HAP-1 (cell line): ENCODE measurements at regions not wholly inside any gene's neighbourhood (a gene's known extent, or its start where the extent isn't known, plus 50 kb on each side); places are given as distances from the start of the nearest gene placed in this dataset.

Source experiments
- DNase-seq, 2 experiments: peaks; one replicate each; pipeline ENCODE4 v3.0.0-alpha.2; 2016 to 2020; ENCODE audit warnings: low spot score in 2 of 2
- H3K27me3 ChIP-seq: fragments of 250-450 bp; sonication (Bioruptor Pico); 2 replicates; pipeline ENCODE4 v1.5.1; 2020; ENCODE audit warnings: low read depth, mild to moderate bottlenecking, moderate library complexity
- H3K36me3 ChIP-seq: fragments of 250-450 bp; sonication (Bioruptor Pico); replicated peaks from 2 replicates; pipeline ENCODE4 v1.5.1; 2020; ENCODE audit warnings: mild to moderate bottlenecking
- H3K4me1 ChIP-seq: fragments of 250-450 bp; sonication (Bioruptor Pico); 2 replicates; pipeline ENCODE4 v1.5.1; 2020; ENCODE audit warnings: mild to moderate bottlenecking
- H3K4me3 ChIP-seq: fragments of 250-450 bp; sonication (Bioruptor Pico); 2 replicates; pipeline ENCODE4 v1.5.1; 2020; ENCODE audit warnings: mild to moderate bottlenecking, moderate library complexity
- H3K9me3 ChIP-seq: fragments of 250-450 bp; sonication (Bioruptor Pico); 2 replicates; pipeline ENCODE4 v1.5.1; 2020; ENCODE audit warnings: mild to moderate bottlenecking, moderate library complexity
- in situ Hi-C: fragments of 300-500 bp; cut with MboI; formaldehyde crosslinking; loops from 3 replicates; pipeline ENCODE4 v1.14.3; 2020; ENCODE audit warnings: low sequenced_read_pairs, inconsistent platforms, mixed read lengths

- Histone ChIP-seq H3K4me3 (no peak overlapping the region), H3K9me3 (no peaks in the 10 kb centered on the region), H3K4me1 (no peaks in the 10 kb centered on the region), H3K27me3 (no peaks in the 10 kb centered on the region), H3K36me3 (no peaks in the 10 kb centered on the region)
- in situ Hi-C loops = no loop called here
- DNase-seq = no peak
Measured at GRCh38 chr4:156084373-156084772, 130.7 kb upstream of the CTSO start.

- in situ Hi-C loops = no loop called here
- Histone ChIP-seq H3K9me3 (no peaks in the 10 kb centered on the region; the same call in 1 of the 2 replicates), H3K36me3 (no peaks in the 10 kb centered on the region), H3K4me3 (no peak overlapping the region), H3K27me3 (no peaks in the 10 kb centered on the region), H3K4me1 (no peaks in the 10 kb centered on the region)
- no peak for DNase-seq
Measured at GRCh38 chr4:156073976-156074375, 120.3 kb upstream of the CTSO start.

GRCh38 chr4:156060661-156061060, 107.0 kb upstream of the CTSO start:
- H3K4me1 ChIP-seq = peaks cover 9% of the 10 kb centered on the region
- H3K9me3 ChIP-seq = no peaks in the 10 kb centered on the region
- in situ Hi-C loops = no loop called here
- H3K4me3 ChIP-seq = no peak overlapping the region
- DNase-seq = no peak
- no peaks in the 10 kb centered on the region for H3K27me3 ChIP-seq
- H3K36me3 ChIP-seq = no peaks in the 10 kb centered on the region

- H3K36me3 ChIP-seq = no peaks in the 10 kb centered on the region
- H3K4me1 ChIP-seq = no peaks in the 10 kb centered on the region
- H3K27me3 ChIP-seq = no peaks in the 10 kb centered on the region
- H3K4me3 ChIP-seq = no peak overlapping the region
- in situ Hi-C loops = no loop called here
- no peaks in the 10 kb centered on the region for H3K9me3 ChIP-seq
- DNase-seq = no peak
Measured at GRCh38 chr4:156053174-156053573, 99.5 kb upstream of the CTSO start.

GRCh38 chr4:156052116-156052515, 98.5 kb upstream of the CTSO start:
- H3K4me3 ChIP-seq = no peak overlapping the region
- H3K36me3 ChIP-seq = no peaks in the 10 kb centered on the region
- no peaks in the 10 kb centered on the region for H3K4me1 ChIP-seq
- no peaks in the 10 kb centered on the region for H3K27me3 ChIP-seq
- no peaks in the 10 kb centered on the region for H3K9me3 ChIP-seq
- no peak for DNase-seq
- in situ Hi-C loops = no loop called here

GRCh38 chr4:156038772-156039171, 85.1 kb upstream of the CTSO start:
- no peak for DNase-seq
- H3K4me1 ChIP-seq = peaks cover 12% of the 10 kb centered on the region
- in situ Hi-C loops = no loop called here

GRCh38 chr4:156036496-156036895, 82.8 kb upstream of the CTSO start:
- Histone ChIP-seq H3K36me3 (no peaks in the 10 kb centered on the region), H3K4me3 (no peak overlapping the region), H3K4me1 (peaks cover 12% of the 10 kb centered on the region), H3K9me3 (no peaks in the 10 kb centered on the region; the same call in 1 of the 2 replicates), H3K27me3 (no peaks in the 10 kb centered on the region)
- in situ Hi-C loops = no loop called here
- no peak for DNase-seq

More at GRCh38 chr4:156038772-156039171, 85.1 kb upstream of the CTSO start:
- no peaks in the 10 kb centered on the region for H3K36me3 ChIP-seq
- no peaks in the 10 kb centered on the region for H3K27me3 ChIP-seq
- no peaks in the 10 kb centered on the region; the same call in 1 of the 2 replicates for H3K9me3 ChIP-seq
- no peak overlapping the region for H3K4me3 ChIP-seq

GRCh38 chr4:156029691-156030090, 76.0 kb upstream of the CTSO start:
- H3K36me3 ChIP-seq = no peaks in the 10 kb centered on the region
- H3K4me1 ChIP-seq = no peaks in the 10 kb centered on the region
- H3K9me3 ChIP-seq = no peaks in the 10 kb centered on the region
- H3K27me3 ChIP-seq = no peaks in the 10 kb centered on the region
- in situ Hi-C loops = no loop called here
- DNase-seq = no peak
- no peak overlapping the region for H3K4me3 ChIP-seq

- Histone ChIP-seq H3K4me3 (no peak overlapping the region), H3K4me1 (peaks cover 7% of the 10 kb centered on the region; the same call in 1 of the 2 replicates), H3K36me3 (no peaks in the 10 kb centered on the region), H3K9me3 (no peaks in the 10 kb centered on the region), H3K27me3 (no peaks in the 10 kb centered on the region)
- DNase-seq = no peak
- in situ Hi-C loops = no loop called here
Measured at GRCh38 chr4:156021298-156021697, 67.6 kb upstream of the CTSO start.

- Histone ChIP-seq H3K27me3 (no peaks in the 10 kb centered on the region), H3K4me1 (peaks cover 7% of the 10 kb centered on the region; the same call in 1 of the 2 replicates), H3K9me3 (no peaks in the 10 kb centered on the region), H3K36me3 (no peaks in the 10 kb centered on the region), H3K4me3 (no peak overlapping the region)
- in situ Hi-C loops = no loop called here
- peak in 1 of 2 experiments; percentile 32 for DNase-seq
Measured at GRCh38 chr4:156019246-156019645, 65.6 kb upstream of the CTSO start.

GRCh38 chr4:156018383-156018782, 64.7 kb upstream of the CTSO start:
- H3K9me3 ChIP-seq = no peaks in the 10 kb centered on the region
- peaks cover 7% of the 10 kb centered on the region; the same call in 1 of the 2 replicates for H3K4me1 ChIP-seq
- no peak for DNase-seq
- in situ Hi-C loops = no loop called here
- H3K4me3 ChIP-seq = no peak overlapping the region
- no peaks in the 10 kb centered on the region for H3K27me3 ChIP-seq
- H3K36me3 ChIP-seq = no peaks in the 10 kb centered on the region

GRCh38 chr4:156015781-156016180, 62.1 kb upstream of the CTSO start:
- H3K9me3 ChIP-seq = no peaks in the 10 kb centered on the region
- H3K27me3 ChIP-seq = no peaks in the 10 kb centered on the region
- in situ Hi-C loops = no loop called here
- no peak overlapping the region for H3K4me3 ChIP-seq
- no peaks in the 10 kb centered on the region for H3K36me3 ChIP-seq
- peaks cover 9% of the 10 kb centered on the region for H3K4me1 ChIP-seq
- no peak for DNase-seq

GRCh38 chr4:156006192-156006591, 52.5 kb upstream of the CTSO start:
- no peaks in the 10 kb centered on the region for H3K27me3 ChIP-seq
- H3K9me3 ChIP-seq = no peaks in the 10 kb centered on the region
- no peak for DNase-seq
- no peak overlapping the region for H3K4me3 ChIP-seq
- no peaks in the 10 kb centered on the region for H3K36me3 ChIP-seq
- in situ Hi-C loops = no loop called here
- H3K4me1 ChIP-seq = peaks cover 10% of the 10 kb centered on the region
